ENCODE measurements at regions not wholly inside any gene's neighbourhood (a gene's known extent, or its start where the extent isn't known, plus 50 kb on each side); places are given as distances from the start of the nearest gene placed in this dataset.
"Not testable (repeated sequence)": the region's sequence is repeated elsewhere in the genome, so short reads cannot be mapped to it uniquely, and the experiment has no call there.

GRCh38 chr9:74095925-74096324 is 401.2 kb upstream of the RORB start:
- DNase-seq (ENCODE audit: low read depth) = no peak

GRCh38 chr9:74096420-74096819 is 400.7 kb upstream of the RORB start:
- no peak for DNase-seq (ENCODE audit: low read depth)

DNA sequence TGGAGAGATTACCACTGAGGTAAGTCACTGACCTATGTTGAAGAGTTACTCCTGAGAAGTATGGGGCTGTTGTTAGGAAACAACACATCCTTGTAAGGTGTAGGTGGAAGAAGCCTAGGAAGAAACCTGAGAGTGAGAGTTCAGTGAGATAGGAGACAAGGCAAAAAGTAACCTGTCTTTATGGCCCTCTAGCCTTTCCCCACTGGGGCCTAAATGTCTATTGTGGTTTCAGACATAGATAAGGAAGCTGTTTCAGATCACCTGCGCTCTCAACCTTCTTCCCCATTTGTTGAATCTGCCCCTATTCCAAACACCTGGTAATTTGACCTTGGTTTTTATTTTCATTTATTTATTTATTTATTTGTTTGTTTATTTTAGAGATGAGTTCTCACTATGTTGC is 397.1 kb upstream of the RORB start:
- DNase-seq (ENCODE audit: low read depth) = no peak

- DNase-seq (ENCODE audit: low read depth) = not testable (repeated sequence)
Measured at GRCh38 chr9:74102148-74102547, 395.0 kb upstream of the RORB start.

- DNase-seq (ENCODE audit: low read depth) = no peak
Measured at GRCh38 chr9:74102702-74103101, 394.4 kb upstream of the RORB start.

DNA sequence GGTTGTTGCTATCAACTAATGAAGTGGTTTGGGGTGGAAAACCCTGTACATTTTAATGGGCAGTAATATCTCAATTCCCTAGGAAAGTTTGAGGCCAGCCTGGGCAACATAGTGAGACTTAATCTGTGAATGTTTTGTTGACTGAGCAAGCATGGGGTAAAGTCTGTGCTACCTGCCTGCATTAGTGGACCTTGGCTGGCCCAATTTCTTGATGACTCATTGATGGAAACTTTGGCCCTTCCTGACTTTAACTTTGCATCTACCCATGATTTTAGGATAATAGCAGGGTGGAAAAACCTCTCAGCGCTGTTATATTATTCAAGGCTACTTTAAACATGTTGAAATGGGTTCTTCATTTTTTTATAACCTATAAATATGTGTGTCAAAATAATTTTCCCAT is 389.4 kb upstream of the RORB start:
- DNase-seq (ENCODE audit: low read depth) = no peak

- no peak for DNase-seq (ENCODE audit: low read depth)
Measured at GRCh38 chr9:74115976-74116375, 381.2 kb upstream of the RORB start.

GRCh38 chr9:74117151-74117550 is 380.0 kb upstream of the RORB start:
- no peak for DNase-seq (ENCODE audit: low read depth)

DNA sequence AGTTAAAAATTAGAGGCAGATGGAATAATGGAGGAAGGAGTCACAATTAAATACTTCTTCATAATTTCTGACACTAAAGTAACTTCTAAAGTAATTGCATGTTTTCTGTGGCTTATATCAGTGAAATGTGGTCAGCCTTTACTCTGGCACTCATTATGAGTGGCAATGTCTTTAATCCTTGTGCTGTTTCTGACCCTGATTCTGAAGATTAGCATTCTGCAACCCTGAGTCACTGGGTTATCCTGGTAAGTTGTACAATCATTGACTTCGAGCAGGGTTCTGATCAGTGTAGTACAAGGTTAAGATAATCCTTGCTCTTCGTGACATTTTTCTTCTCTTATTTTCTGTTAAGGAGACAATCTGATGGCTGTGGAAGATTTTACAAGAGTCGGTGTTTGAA is 379.4 kb upstream of the RORB start:
- DNase-seq (ENCODE audit: low read depth) = no peak

- no peak for DNase-seq (ENCODE audit: low read depth)
Measured at GRCh38 chr9:74120061-74120460, 377.1 kb upstream of the RORB start.

DNA sequence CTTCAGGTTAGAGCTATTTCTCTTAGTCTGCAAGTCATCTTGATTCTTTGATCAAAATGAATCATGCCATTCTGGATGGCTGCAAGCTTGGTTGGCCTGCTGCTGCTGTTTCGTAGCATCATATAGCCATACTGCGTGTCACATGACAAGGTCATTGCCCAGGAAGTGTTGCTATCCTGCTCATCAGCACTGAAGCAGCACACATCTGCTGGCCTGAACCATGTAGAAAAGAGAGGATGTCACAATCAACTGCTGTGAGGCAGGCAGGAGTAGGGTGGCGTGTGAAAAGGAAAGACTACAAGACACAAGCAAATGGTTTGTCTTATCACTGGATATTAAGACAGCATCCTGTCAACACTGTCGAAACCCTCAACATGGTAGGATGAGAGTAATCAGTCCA is 376.7 kb upstream of the RORB start:
- no peak for DNase-seq (ENCODE audit: low read depth)

GRCh38 chr9:74122216-74122615 is 374.9 kb upstream of the RORB start:
- no peak for DNase-seq (ENCODE audit: low read depth)

DNA sequence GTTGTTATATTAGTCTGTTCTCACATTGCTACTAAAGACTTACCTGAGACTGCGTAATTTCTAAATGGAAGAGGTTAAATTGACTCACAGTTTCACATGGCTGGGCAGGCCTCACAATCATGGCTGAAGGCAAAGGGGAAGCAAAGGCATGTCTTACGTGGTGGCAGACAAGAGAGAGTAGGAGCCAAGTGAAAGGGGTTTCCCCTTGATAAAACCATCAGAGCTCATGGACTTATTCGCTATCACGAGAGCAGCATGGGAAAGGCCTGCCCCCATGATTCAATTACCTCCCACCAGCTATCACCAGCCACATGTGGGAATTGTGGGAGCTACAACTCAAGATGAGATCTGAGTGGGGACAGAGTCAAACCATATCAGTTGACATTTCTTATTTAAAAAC is 374.5 kb upstream of the RORB start:
- DNase-seq (ENCODE audit: low read depth) = no peak

- no peak for DNase-seq (ENCODE audit: low read depth)
Measured at GRCh38 chr9:74125941-74126340, 371.2 kb upstream of the RORB start.

- no peak for DNase-seq (ENCODE audit: low read depth)
Measured at GRCh38 chr9:74132986-74133385, 364.1 kb upstream of the RORB start.

- no peak for DNase-seq (ENCODE audit: low read depth)
Measured at GRCh38 chr9:74133921-74134320, 363.2 kb upstream of the RORB start.

- no peak for DNase-seq (ENCODE audit: low read depth)
Measured at GRCh38 chr9:74138182-74138581, 359.0 kb upstream of the RORB start.

GRCh38 chr9:74140141-74140540 is 357.0 kb upstream of the RORB start:
- no peak for DNase-seq (ENCODE audit: low read depth)

DNA sequence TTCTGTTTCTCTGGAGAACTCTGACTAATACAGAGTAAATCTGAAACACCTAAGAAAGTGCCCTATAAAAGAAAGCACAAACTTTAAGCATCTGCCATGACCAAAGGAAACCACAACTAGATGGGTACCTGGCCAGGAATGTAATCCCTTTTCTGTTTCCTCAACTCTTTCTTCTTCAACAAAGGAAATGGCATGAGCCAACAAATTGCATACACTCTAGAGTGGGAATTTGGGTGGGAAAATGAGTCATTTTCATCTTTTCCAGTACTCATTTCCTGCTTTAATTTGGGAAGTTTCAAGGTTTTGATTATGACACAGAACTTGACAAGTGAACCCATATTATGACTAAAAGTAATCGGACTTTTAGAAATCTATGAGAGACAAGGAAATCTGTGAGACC is 349.2 kb upstream of the RORB start:
- no peak for DNase-seq (ENCODE audit: low read depth)

DNA sequence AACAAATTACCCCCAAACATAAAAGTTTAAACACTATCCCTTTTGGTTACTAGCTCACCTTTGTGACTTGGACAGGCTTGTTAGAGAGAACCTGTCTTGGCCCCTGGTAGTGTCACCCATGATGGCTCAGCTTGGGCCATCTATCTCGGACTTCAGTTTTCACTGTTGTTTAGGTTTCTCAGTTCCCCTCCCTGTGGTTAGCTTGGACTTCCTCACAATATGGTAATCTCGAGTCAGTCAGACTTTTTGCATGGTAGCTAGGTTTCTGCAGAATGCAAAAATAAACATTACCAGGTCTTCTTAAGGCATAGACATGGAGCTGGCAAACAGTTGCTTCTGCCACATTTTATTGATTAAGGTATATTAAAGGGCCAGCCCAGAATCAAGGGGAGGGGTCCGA is 324.3 kb upstream of the RORB start:
- DNase-seq (ENCODE audit: low read depth) = no peak

- no peak for DNase-seq (ENCODE audit: low read depth)
Measured at GRCh38 chr9:74173284-74173683, 323.9 kb upstream of the RORB start.

DNA sequence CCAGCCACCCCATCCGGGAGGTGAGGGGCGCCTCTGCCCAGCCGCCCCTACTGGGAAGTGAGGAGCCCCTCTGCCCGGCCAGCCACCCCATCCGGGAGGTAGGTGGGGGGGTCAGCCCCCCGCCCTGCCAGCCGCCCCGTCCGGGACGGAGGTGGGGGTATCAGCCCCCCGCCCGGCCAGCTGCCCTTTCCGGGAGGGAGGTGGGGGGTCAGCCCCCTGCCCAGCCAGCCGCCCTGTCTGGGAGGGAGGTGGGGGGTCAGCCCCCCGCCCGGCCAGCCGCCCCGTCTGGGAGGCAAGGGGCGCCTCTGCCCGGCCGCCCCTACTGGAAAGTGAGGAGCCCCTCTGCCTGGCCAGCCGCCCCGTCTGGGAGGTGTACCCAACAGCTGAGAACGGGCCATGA is 299.4 kb upstream of the RORB start:
- DNase-seq (ENCODE audit: low read depth) = not testable (repeated sequence)

- DNase-seq (ENCODE audit: low read depth) = no peak
Measured at GRCh38 chr9:74205056-74205455, 292.1 kb upstream of the RORB start.

DNA sequence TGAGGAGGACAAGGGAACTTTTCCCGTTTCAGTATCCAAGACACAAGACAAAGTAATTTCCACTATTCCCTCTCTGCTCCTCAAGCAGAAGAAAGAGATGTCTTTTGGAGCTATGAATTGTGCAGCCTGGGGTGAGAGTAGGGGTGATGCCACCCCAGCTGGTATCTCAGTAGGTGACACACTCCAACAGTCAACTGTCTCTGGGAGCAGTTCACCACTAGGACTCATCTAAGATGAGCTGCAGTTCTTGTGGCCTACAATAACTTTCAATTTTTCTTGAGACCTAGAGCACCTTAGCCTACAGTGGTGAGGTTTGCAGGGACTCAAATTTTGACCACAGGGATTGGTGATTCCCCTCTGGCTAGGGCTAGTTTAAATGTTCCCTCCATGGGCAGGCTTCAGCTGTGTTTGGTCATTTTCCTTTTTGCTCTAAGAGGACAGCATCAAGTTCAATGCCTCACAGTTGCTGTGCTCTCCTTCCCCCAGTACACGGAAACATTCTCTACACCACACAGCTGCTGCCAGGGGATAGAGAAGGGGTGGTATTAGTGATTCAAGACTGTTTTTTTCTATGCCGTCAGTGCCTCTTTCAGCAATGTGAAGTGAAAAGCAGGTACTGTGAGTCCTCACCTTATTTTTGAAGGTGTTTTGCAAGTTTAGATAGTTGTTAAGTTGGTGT is 278.6 kb upstream of the RORB start:
- DNase-seq (ENCODE audit: low read depth) = no peak

- no peak for DNase-seq (ENCODE audit: low read depth)
Measured at GRCh38 chr9:74220327-74220726, 276.8 kb upstream of the RORB start.
